GM12878 (cell line): ENCODE measurements at regions not wholly inside any gene's neighbourhood (a gene's known extent, or its start where the extent isn't known, plus 50 kb on each side); places are given as distances from the start of the nearest gene placed in this dataset.

Source experiments
- ATAC-seq: fragments of 200-7000 bp; cut with Tn5 transposase; 3 replicates; pipeline ENCODE4 v1.9.1; 2020; ENCODE audit warnings: mild to moderate bottlenecking, moderate library complexity
- BruUV-seq: library from RNA; stranded (reverse); fragments of 400-500 nt; replicated peaks from 2 replicates; lab custom pipeline; 2021; lab: Mats Ljungman, UMichigan
- CTCF ChIA-PET: fragments of 300-600 bp; sonication (Branson Sonifier 250); formaldehyde crosslinking; extraction: SDS; loops from one replicate; lab custom pipeline; 2021; ENCODE audit warnings: inconsistent platforms; lab: Yijun Ruan, JAX
- POLR2A ChIA-PET: fragments of 350-600 bp; formaldehyde crosslinking; extraction: SDS; loops from one replicate; lab custom pipeline; 2021; ENCODE audit warnings: inconsistent platforms; lab: Charles Lee
- RAD21 ChIA-PET: fragments of 300-600 bp; sonication (Branson Sonifier 250); formaldehyde crosslinking; loops from one replicate; lab custom pipeline; 2023; ENCODE audit warnings: antibody characterized with exemption; ENCODE audit not compliant: unreplicated experiment; lab: Charles Lee
- SMC1A ChIA-PET: fragments of 300-600 bp; sonication (Branson Sonifier 250); formaldehyde crosslinking; loops from one replicate; lab custom pipeline; 2023; ENCODE audit not compliant: unreplicated experiment, uncharacterized antibody; lab: Charles Lee
- DNase-seq: peaks from one replicate; pipeline ENCODE4 v3.0.0-alpha.2; 2011; ENCODE audit warnings: low read depth, low spot score
- FAIRE-seq: peaks from 3 replicates; lab custom pipeline; 2011; peaks lifted over from hg19 to GRCh38; lab: Jason Lieb, UNC
- H2AFZ ChIP-seq: 2 replicates; pipeline ENCODE4 v1.6.0; 2011; ENCODE audit warnings: low read depth, low read length, control low read depth; ENCODE audit not compliant: control insufficient read depth
- H3K27ac ChIP-seq: 2 replicates; pipeline ENCODE4 v1.5.1; 2011; ENCODE audit warnings: control low read depth; ENCODE audit not compliant: control insufficient read depth, insufficient read depth
- H3K27me3 ChIP-seq, 2 experiments: replicated peaks in 1 of 2; 2 replicates each; pipeline versions ENCODE4 v1.6.0 to v1.6.1; 2011; ENCODE audit warnings: low read length in 1 of 2; ENCODE audit not compliant: control insufficient read depth in 2 of 2, insufficient read depth in 2 of 2
- H3K36me3 ChIP-seq, 2 experiments: 2 replicates each; pipeline ENCODE4 v1.5.1; 2011; ENCODE audit warnings: low read length in 1 of 2; ENCODE audit not compliant: control insufficient read depth in 2 of 2, insufficient read depth in 2 of 2
- H3K4me1 ChIP-seq: 2 replicates; pipeline ENCODE4 v1.6.1; 2011; ENCODE audit warnings: mild to moderate bottlenecking, low read length, moderate library complexity, mixed read lengths; ENCODE audit not compliant: control insufficient read depth, insufficient read depth
- H3K4me2 ChIP-seq: 2 replicates; pipeline ENCODE4 v1.6.0; 2011; ENCODE audit warnings: control low read depth; ENCODE audit not compliant: control insufficient read depth, insufficient read depth
- H3K4me3 ChIP-seq: fragments of 200-600 bp; sonication (generic); 2 replicates; pipeline ENCODE4 v1.5.1; 2016
- H3K79me2 ChIP-seq: 2 replicates; pipeline ENCODE4 v1.6.0; 2011; ENCODE audit warnings: low read length; ENCODE audit not compliant: control insufficient read depth, insufficient read depth
- H3K9ac ChIP-seq: 2 replicates; pipeline ENCODE4 v1.8.0; 2011; ENCODE audit warnings: low read length, control low read depth, mixed read lengths; ENCODE audit not compliant: control insufficient read depth, insufficient read depth
- H3K9me3 ChIP-seq: replicated peaks from 3 replicates; pipeline ENCODE4 v1.5.1; 2011; ENCODE audit warnings: mild to moderate bottlenecking, low read length; ENCODE audit not compliant: control insufficient read depth, insufficient read depth
- H4K20me1 ChIP-seq: 2 replicates; pipeline ENCODE4 v1.6.0; 2011; ENCODE audit not compliant: control insufficient read depth, insufficient read depth
- ATF7 ChIP-seq: fragments of 450-650 bp; IDR thresholded peaks from 2 replicates; pipeline ENCODE4 v1.6.1; 2016; ENCODE audit warnings: low read depth, mild to moderate bottlenecking
- BCL11A ChIP-seq: IDR thresholded peaks from 2 replicates; pipeline ENCODE4 v1.6.1; 2011; ENCODE audit warnings: low read depth, low read length
- BMI1 ChIP-seq: fragments of 450-650 bp; IDR thresholded peaks from 2 replicates; pipeline ENCODE4 v1.6.1; 2016; ENCODE audit warnings: mild to moderate bottlenecking, moderate library complexity, borderline replicate concordance
- CREB1 ChIP-seq: IDR thresholded peaks from 2 replicates; pipeline ENCODE4 v1.6.1; 2012; ENCODE audit warnings: low read depth, mild to moderate bottlenecking, inconsistent platforms
- SMARCA5 ChIP-seq: fragments of 450-650 bp; IDR thresholded peaks from 2 replicates; pipeline ENCODE4 v1.6.1; 2017; ENCODE audit warnings: mild to moderate bottlenecking
- STAT1 ChIP-seq: fragments of 450-650 bp; conservative IDR thresholded peaks from 2 replicates; pipeline ENCODE4 v1.6.1; 2014; ENCODE audit warnings: antibody characterized with exemption, mild to moderate bottlenecking
- SUPT20H ChIP-seq: IDR thresholded peaks from 2 replicates; pipeline ENCODE4 v1.6.1; 2011; ENCODE audit warnings: low read depth, mild to moderate bottlenecking, low read length, moderate library complexity, borderline replicate concordance; ENCODE audit not compliant: control insufficient read depth
- SUZ12 ChIP-seq: fragments of 200-600 bp; sonication (generic); IDR thresholded peaks from one replicate; pipeline ENCODE4 v1.6.1; 2018; ENCODE audit warnings: antibody characterized with exemption, mild to moderate bottlenecking; ENCODE audit not compliant: unreplicated experiment
- WGBS: methylation state at CpG from one replicate; pipeline ENCODE4 v1.1.6; 2016; ENCODE audit warnings: low lambda C conversion rate; ENCODE audit not compliant: insufficient replicate concordance, insufficient coverage; ENCODE audit errors: missing lambda C conversion rate; 5-methylcytosine and 5-hydroxymethylcytosine counted together
- in situ Hi-C: fragments of 300-500 bp; cut with MboI; formaldehyde crosslinking; loops from 9 replicates; pipeline ENCODE4 v1.14.3; 2018; ENCODE audit warnings: mixed read lengths
- intact Hi-C: fragments of 100-400 bp; cut with micrococcal nuclease; formaldehyde crosslinking; loops from one replicate; pipeline ENCODE4 v1.14.2; 2022; ENCODE audit not compliant: unreplicated experiment
- TF ChIP-seq, protein P1 (sequence below): fragments of 150-350 bp; IDR thresholded peaks from 2 replicates; pipeline ENCODE4 v1.6.1; 2016; ENCODE audit warnings: low read depth, low read length

GRCh38 chr3:116950301-116951055 is 240.9 kb downstream of the TUSC7 start (continued):
- TF ChIP-seq, protein P1, sequence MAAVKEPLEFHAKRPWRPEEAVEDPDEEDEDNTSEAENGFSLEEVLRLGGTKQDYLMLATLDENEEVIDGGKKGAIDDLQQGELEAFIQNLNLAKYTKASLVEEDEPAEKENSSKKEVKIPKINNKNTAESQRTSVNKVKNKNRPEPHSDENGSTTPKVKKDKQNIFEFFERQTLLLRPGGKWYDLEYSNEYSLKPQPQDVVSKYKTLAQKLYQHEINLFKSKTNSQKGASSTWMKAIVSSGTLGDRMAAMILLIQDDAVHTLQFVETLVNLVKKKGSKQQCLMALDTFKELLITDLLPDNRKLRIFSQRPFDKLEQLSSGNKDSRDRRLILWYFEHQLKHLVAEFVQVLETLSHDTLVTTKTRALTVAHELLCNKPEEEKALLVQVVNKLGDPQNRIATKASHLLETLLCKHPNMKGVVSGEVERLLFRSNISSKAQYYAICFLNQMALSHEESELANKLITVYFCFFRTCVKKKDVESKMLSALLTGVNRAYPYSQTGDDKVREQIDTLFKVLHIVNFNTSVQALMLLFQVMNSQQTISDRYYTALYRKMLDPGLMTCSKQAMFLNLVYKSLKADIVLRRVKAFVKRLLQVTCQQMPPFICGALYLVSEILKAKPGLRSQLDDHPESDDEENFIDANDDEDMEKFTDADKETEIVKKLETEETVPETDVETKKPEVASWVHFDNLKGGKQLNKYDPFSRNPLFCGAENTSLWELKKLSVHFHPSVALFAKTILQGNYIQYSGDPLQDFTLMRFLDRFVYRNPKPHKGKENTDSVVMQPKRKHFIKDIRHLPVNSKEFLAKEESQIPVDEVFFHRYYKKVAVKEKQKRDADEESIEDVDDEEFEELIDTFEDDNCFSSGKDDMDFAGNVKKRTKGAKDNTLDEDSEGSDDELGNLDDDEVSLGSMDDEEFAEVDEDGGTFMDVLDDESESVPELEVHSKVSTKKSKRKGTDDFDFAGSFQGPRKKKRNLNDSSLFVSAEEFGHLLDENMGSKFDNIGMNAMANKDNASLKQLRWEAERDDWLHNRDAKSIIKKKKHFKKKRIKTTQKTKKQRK, result no peak
- no peak for TF ChIP-seq BCL11A

- ChIA-PET CTCF (interaction anchor here (1.7 kb wide), 1 partner anchor 29 kb away, joined by 3 read pairs; no protein-coding TSS in a partner anchor), RAD21 (no interaction called here), SMC1A (interaction anchor here (1.8 kb wide), 1 partner anchor 11 kb away, joined by 4 read pairs; no protein-coding TSS in a partner anchor), POLR2A (no interaction called here)
- H3K4me1 ChIP-seq, result no peaks in the 10 kb centered on the region
- FAIRE-seq, result no peak
- no peak overlapping the region for H3K27ac ChIP-seq
- no peak for DNase-seq
- no TSS peak for BruUV-seq
- intact Hi-C loops, result no loop called here
- H3K4me3 ChIP-seq, result no peak overlapping the region
- no peak overlapping the region for H3K4me2 ChIP-seq
- WGBS, result 11% methylated on average over 3 of the region's 3 CpGs
- no peaks in the 10 kb centered on the region for H3K79me2 ChIP-seq
- H3K9me3 ChIP-seq, result no peaks in the 10 kb centered on the region
- TF ChIP-seq CREB1, result no peak
- no peak for TF ChIP-seq BMI1
- TF ChIP-seq SMARCA5, result no peak
- no peak for TF ChIP-seq SUPT20H
- TF ChIP-seq SUZ12, result no peak
- no peak for TF ChIP-seq ATF7
- no peak for TF ChIP-seq STAT1
- H4K20me1 ChIP-seq, result no peaks in the 10 kb centered on the region
- in situ Hi-C loops, result no loop called here
- no peak overlapping the region for H3K9ac ChIP-seq
- no peaks in the 10 kb centered on the region; a peak in 1 of 4 replicates for H3K27me3 ChIP-seq
- no peak for ATAC-seq
- no peak overlapping the region for H2AFZ ChIP-seq
- no peaks in the 10 kb centered on the region for H3K36me3 ChIP-seq
These were observed 242.0 kb downstream of the TUSC7 start for GRCh38 chr3:116951610-116952009.
